ENCODE measurements at regions not wholly inside any gene's neighbourhood (a gene's known extent, or its start where the extent isn't known, plus 50 kb on each side); places are given as distances from the start of the nearest gene placed in this dataset.

DNA sequence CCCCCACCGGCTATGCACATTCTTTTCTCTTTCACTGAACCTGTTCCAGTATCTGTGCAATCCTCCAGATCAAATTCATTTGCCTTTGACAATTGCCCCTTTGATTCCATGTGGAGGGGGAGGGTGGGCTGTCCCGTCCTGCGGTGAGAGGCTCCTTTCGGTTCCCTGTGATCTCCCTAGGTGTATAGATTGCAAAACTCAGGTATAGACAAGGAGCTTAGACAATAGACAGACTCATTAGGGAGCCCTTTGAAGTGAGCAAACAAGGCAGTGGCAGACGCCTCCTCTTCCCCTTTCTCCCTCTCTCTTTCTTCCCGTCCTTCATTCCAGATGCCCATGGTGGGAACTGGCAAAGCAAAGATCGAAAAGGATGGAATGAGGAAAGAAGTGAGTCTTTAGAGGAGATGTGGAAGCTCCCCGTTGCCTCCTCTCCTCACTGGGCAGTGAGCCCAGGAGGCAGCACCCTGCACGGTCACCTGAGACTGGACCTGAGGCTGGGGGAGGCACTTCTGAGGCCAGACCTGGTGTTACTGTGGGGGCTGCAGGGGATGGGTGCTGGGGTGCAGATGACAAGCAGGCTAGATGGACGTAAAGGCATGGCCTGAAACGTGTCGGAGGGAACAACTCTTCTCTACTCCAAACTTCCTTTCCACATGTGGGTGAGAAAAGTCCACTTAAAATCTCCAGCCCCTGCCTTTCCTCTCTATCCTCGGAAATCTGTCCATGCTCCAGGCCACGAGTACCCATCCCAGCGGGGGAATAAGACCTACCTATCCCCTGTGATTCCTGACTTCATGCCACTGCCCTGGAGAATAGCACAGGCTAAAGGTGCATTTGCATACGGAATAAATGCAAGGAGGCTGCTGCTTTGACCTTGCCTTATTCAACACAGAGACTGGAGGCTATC lies 256.6 kb upstream of the FOXQ1 start:
- no peak for TF ChIP-seq POLR2A (IDR thresholded peaks at IDR 0.05)
- TF ChIP-seq, protein P1, sequence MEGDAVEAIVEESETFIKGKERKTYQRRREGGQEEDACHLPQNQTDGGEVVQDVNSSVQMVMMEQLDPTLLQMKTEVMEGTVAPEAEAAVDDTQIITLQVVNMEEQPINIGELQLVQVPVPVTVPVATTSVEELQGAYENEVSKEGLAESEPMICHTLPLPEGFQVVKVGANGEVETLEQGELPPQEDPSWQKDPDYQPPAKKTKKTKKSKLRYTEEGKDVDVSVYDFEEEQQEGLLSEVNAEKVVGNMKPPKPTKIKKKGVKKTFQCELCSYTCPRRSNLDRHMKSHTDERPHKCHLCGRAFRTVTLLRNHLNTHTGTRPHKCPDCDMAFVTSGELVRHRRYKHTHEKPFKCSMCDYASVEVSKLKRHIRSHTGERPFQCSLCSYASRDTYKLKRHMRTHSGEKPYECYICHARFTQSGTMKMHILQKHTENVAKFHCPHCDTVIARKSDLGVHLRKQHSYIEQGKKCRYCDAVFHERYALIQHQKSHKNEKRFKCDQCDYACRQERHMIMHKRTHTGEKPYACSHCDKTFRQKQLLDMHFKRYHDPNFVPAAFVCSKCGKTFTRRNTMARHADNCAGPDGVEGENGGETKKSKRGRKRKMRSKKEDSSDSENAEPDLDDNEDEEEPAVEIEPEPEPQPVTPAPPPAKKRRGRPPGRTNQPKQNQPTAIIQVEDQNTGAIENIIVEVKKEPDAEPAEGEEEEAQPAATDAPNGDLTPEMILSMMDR (IDR thresholded peaks at IDR 0.05) = no peak
